ENCODE measurements at regions not wholly inside any gene's neighbourhood (a gene's known extent, or its start where the extent isn't known, plus 50 kb on each side); places are given as distances from the start of the nearest gene placed in this dataset.
"Not testable (repeated sequence)": the region's sequence is repeated elsewhere in the genome, so short reads cannot be mapped to it uniquely, and the experiment has no call there.

- TF ChIP-seq, protein P1, sequence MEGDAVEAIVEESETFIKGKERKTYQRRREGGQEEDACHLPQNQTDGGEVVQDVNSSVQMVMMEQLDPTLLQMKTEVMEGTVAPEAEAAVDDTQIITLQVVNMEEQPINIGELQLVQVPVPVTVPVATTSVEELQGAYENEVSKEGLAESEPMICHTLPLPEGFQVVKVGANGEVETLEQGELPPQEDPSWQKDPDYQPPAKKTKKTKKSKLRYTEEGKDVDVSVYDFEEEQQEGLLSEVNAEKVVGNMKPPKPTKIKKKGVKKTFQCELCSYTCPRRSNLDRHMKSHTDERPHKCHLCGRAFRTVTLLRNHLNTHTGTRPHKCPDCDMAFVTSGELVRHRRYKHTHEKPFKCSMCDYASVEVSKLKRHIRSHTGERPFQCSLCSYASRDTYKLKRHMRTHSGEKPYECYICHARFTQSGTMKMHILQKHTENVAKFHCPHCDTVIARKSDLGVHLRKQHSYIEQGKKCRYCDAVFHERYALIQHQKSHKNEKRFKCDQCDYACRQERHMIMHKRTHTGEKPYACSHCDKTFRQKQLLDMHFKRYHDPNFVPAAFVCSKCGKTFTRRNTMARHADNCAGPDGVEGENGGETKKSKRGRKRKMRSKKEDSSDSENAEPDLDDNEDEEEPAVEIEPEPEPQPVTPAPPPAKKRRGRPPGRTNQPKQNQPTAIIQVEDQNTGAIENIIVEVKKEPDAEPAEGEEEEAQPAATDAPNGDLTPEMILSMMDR (IDR thresholded peaks at IDR 0.05; ENCODE audit: low read length) = not testable (repeated sequence)
- TF ChIP-seq EZH2 (IDR thresholded peaks at IDR 0.05; ENCODE audit: borderline replicate concordance, low read length) = not testable (repeated sequence)
Measured at GRCh38 chr6:60571293-60572016, 1714.6 kb downstream of the KHDRBS2 start.
